Activated CD4-positive, alpha-beta T cell treated with anti-CD3 and anti-CD28 coated beads, Interleukin-2, amount 10 ng/mL, durations not matched to agents 24 days and 14 days (primary cell): ENCODE measurements at regions not wholly inside any gene's neighbourhood (a gene's known extent, or its start where the extent isn't known, plus 50 kb on each side); places are given as distances from the start of the nearest gene placed in this dataset.

ENCODE experiments used
- DNase-seq: peaks from one replicate; pipeline ENCODE4 v3.0.0; 2022
- H3K27ac Mint-ChIP-seq: one replicate; pipeline ENCODE4 v1.8.0; 2022; ENCODE audit warnings: mild to moderate bottlenecking, mixed read lengths
- H3K27me3 Mint-ChIP-seq: one replicate; pipeline ENCODE4 v1.8.0; 2022; ENCODE audit warnings: mixed read lengths
- H3K36me3 Mint-ChIP-seq: one replicate; pipeline ENCODE4 v1.8.0; 2022; ENCODE audit warnings: low read depth, mild to moderate bottlenecking, mixed read lengths
- H3K4me1 Mint-ChIP-seq: one replicate; pipeline ENCODE4 v1.8.0; 2021; ENCODE audit warnings: mixed read lengths
- H3K4me3 Mint-ChIP-seq: one replicate; pipeline ENCODE4 v1.8.0; 2022; ENCODE audit warnings: mild to moderate bottlenecking, moderate library complexity, mixed read lengths
- H3K9me3 Mint-ChIP-seq: one replicate; pipeline ENCODE4 v1.8.0; 2021; ENCODE audit warnings: mixed read lengths
- intact Hi-C: fragments of 100-400 bp; cut with micrococcal nuclease; formaldehyde crosslinking; loops from one replicate; pipeline ENCODE4 v1.15.1; 2023

DNA sequence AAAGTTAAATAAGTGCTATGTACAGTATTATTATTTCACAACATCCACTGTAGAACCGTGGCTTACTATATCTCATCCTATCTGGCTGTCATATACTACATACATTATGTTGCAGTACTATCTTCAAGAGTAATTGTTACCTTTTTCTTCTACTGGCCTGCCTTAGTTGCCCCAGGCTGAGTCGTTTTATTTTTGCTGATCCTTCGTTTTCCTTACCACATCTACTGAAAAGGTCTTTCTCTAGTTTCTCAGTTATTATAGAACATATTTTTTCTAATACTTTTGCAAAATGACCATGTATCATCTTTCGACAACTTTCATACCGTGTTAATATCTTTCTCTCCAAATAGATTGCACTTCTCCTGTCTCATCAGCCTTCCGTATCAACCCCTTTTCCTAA is 523.1 kb downstream of the SOX5 start:
- no peak overlapping the region for H3K4me3 Mint-ChIP-seq
- peaks cover 8% of the 10 kb centered on the region for H3K9me3 Mint-ChIP-seq
- no peaks in the 10 kb centered on the region for H3K27me3 Mint-ChIP-seq
- no peak overlapping the region for H3K27ac Mint-ChIP-seq
- no peaks in the 10 kb centered on the region for H3K4me1 Mint-ChIP-seq
- H3K36me3 Mint-ChIP-seq: no peaks in the 10 kb centered on the region
- no peak for DNase-seq
- intact Hi-C loops: no loop called here

- DNase-seq: no peak
- no peaks in the 10 kb centered on the region for H3K27me3 Mint-ChIP-seq
- H3K4me1 Mint-ChIP-seq: no peaks in the 10 kb centered on the region
- H3K9me3 Mint-ChIP-seq: peaks cover 13% of the 10 kb centered on the region
- no peaks in the 10 kb centered on the region for H3K36me3 Mint-ChIP-seq
- intact Hi-C loops: no loop called here
- H3K27ac Mint-ChIP-seq: no peak overlapping the region
- no peak overlapping the region for H3K4me3 Mint-ChIP-seq
Measured at GRCh38 chr12:23428758-23429157, 520.7 kb downstream of the SOX5 start.

- no peak for DNase-seq
- Mint-ChIP-seq H3K4me3 (no peak overlapping the region), H3K27me3 (no peaks in the 10 kb centered on the region), H3K9me3 (peaks cover 18% of the 10 kb centered on the region), H3K4me1 (no peaks in the 10 kb centered on the region), H3K27ac (no peak overlapping the region), H3K36me3 (no peaks in the 10 kb centered on the region)
- intact Hi-C loops: no loop called here
Measured at GRCh38 chr12:23431006-23431405, 518.5 kb downstream of the SOX5 start.

DNA sequence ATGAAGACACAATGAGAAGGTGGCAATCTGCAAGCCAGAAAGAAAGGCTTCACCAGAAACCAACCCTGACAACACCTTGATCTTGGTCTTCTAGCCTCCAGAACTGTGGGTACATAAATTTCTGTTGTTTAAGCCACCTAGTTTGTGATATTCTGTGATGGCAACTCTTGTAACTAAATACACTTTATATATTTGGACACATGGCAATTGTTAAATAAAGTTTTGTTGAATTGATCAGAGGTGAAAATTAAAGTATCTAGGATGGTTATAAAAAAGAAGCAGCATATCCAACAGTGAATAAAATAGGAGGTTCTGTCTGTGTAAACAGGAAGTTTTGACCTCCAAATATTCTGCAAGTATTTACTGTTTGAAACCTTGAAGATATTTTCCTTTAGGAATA is 516.3 kb downstream of the SOX5 start:
- Mint-ChIP-seq H3K36me3 (no peaks in the 10 kb centered on the region), H3K4me1 (no peaks in the 10 kb centered on the region), H3K27me3 (no peaks in the 10 kb centered on the region), H3K27ac (no peak overlapping the region), H3K4me3 (no peak overlapping the region), H3K9me3 (peaks cover 24% of the 10 kb centered on the region)
- intact Hi-C loops: no loop called here
- no peak for DNase-seq

- no peak for DNase-seq
- Mint-ChIP-seq H3K9me3 (peaks cover 27% of the 10 kb centered on the region), H3K27ac (no peak overlapping the region), H3K36me3 (no peaks in the 10 kb centered on the region), H3K4me1 (no peaks in the 10 kb centered on the region), H3K27me3 (no peaks in the 10 kb centered on the region), H3K4me3 (no peak overlapping the region)
- intact Hi-C loops: no loop called here
Measured at GRCh38 chr12:23434154-23434553, 515.3 kb downstream of the SOX5 start.

GRCh38 chr12:23446746-23447145 is 502.7 kb downstream of the SOX5 start:
- Mint-ChIP-seq H3K4me1 (no peaks in the 10 kb centered on the region), H3K9me3 (no peaks in the 10 kb centered on the region), H3K4me3 (no peak overlapping the region), H3K27me3 (no peaks in the 10 kb centered on the region), H3K36me3 (no peaks in the 10 kb centered on the region), H3K27ac (no peak overlapping the region)
- intact Hi-C loops: no loop called here
- no peak for DNase-seq

DNA sequence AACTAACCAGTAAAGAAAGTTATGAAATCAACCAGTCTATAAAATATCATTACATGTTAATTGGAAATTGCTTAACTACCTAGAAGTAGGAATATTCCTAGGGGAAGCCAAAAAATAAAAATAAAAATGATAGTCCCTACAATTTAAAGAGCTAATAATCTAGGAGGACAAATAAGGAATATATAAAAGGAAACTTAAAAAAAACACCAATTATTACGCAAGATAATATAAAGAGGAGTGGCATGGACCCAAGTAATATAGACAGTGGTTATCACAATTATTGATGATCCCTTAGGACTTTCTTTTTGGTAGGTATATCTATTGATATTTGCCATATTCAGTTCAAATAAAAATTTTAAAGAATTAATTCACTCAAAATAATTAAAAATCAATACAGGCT is 498.7 kb downstream of the SOX5 start:
- Mint-ChIP-seq H3K27me3 (no peaks in the 10 kb centered on the region), H3K36me3 (no peaks in the 10 kb centered on the region), H3K27ac (no peak overlapping the region), H3K9me3 (peaks cover 4% of the 10 kb centered on the region), H3K4me1 (no peaks in the 10 kb centered on the region), H3K4me3 (no peak overlapping the region)
- intact Hi-C loops: no loop called here
- DNase-seq: no peak

GRCh38 chr12:23455283-23455682 is 494.2 kb downstream of the SOX5 start:
- no peaks in the 10 kb centered on the region for H3K27me3 Mint-ChIP-seq
- H3K4me3 Mint-ChIP-seq: no peak overlapping the region
- no peaks in the 10 kb centered on the region for H3K4me1 Mint-ChIP-seq
- no peak overlapping the region for H3K27ac Mint-ChIP-seq
- intact Hi-C loops: no loop called here
- H3K9me3 Mint-ChIP-seq: peaks cover 4% of the 10 kb centered on the region
- DNase-seq: no peak
- H3K36me3 Mint-ChIP-seq: no peaks in the 10 kb centered on the region

- Mint-ChIP-seq H3K4me1 (no peaks in the 10 kb centered on the region), H3K36me3 (no peaks in the 10 kb centered on the region), H3K9me3 (no peaks in the 10 kb centered on the region), H3K4me3 (no peak overlapping the region), H3K27me3 (no peaks in the 10 kb centered on the region), H3K27ac (no peak overlapping the region)
- DNase-seq: no peak
- intact Hi-C loops: no loop called here
Measured at GRCh38 chr12:23458640-23459039, 490.8 kb downstream of the SOX5 start.

DNA sequence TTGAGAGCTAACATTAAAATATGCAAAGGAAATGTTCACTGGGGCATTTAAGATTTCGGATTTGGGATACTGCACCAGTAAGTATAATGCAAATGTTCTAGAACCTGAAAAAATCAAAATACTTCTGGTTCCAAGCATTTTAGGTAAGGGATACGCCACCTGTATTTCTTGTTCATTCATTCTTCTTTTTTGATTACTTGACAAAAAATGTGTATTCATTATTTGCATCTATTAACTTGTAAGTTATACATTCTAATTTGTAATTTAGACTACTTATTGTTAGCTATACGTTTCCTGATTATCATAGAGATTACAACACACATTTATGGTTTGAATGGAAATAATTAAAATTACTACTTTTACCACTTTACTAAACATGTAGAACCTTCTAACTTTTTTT is 486.9 kb downstream of the SOX5 start:
- no peaks in the 10 kb centered on the region for H3K27me3 Mint-ChIP-seq
- no peak overlapping the region for H3K4me3 Mint-ChIP-seq
- no peaks in the 10 kb centered on the region for H3K4me1 Mint-ChIP-seq
- peaks cover 7% of the 10 kb centered on the region for H3K9me3 Mint-ChIP-seq
- DNase-seq: no peak
- intact Hi-C loops: no loop called here
- H3K27ac Mint-ChIP-seq: no peak overlapping the region
- no peaks in the 10 kb centered on the region for H3K36me3 Mint-ChIP-seq

DNA sequence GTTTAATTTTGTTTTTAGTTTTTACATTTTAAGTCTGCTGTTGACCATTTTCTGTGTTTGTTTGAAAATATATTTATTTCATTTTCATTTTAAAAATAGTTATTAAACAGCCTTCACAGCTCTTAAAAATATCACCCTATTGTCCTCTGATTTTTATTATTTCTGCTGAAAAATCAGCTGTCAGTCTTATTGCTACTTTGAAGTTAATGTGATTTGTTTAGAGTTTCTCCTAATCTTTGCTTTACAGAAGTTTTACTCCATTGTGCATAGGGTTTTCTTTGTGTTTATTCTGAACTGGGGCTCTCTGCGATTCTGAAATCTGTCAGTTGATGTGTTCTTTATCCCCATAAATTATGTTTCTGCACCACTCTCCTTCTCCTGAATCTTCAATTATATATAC is 486.3 kb downstream of the SOX5 start:
- no peak overlapping the region for H3K27ac Mint-ChIP-seq
- no peaks in the 10 kb centered on the region for H3K4me1 Mint-ChIP-seq
- no peaks in the 10 kb centered on the region for H3K36me3 Mint-ChIP-seq
- no peak overlapping the region for H3K4me3 Mint-ChIP-seq
- no peaks in the 10 kb centered on the region for H3K27me3 Mint-ChIP-seq
- peaks cover 12% of the 10 kb centered on the region for H3K9me3 Mint-ChIP-seq
- no peak for DNase-seq
- intact Hi-C loops: no loop called here

GRCh38 chr12:23464241-23464812 is 485.1 kb downstream of the SOX5 start:
- no peak for DNase-seq
- intact Hi-C loops: no loop called here
- H3K27ac Mint-ChIP-seq: no peak overlapping the region

DNA sequence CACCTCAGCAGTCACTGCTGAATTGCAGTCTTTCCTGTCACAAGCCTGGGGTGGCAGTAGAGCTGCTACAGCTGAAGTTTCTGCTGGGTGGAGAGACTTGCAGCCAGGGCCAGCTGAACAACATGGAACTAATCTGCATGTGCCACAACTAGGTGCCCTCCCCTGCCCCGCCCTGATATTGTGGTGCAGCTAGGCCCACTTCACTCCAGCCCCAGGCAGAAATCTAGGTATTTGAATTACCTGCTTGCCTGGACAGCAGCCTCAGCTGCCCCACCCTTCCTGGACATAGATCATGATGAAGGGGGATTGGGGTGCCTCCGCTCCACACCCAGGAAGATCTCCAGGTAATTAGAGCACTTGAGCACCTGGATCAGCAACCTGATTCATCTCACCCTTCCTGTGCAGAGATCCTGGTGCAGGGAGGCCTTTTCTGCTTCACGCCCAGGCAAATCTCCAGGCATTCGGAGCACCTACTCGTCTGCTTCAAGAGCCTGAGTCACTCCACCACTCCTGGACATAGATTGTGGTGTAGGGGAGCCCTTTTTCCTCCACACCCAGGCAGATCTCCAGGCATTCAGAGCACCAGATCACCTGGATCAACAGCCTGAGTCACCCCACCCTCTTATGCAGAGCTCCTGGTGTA is 477.0 kb downstream of the SOX5 start:
- intact Hi-C loops: no loop called here
- Mint-ChIP-seq H3K27ac (no peak overlapping the region), H3K27me3 (no peaks in the 10 kb centered on the region), H3K36me3 (no peaks in the 10 kb centered on the region), H3K4me3 (no peak overlapping the region), H3K4me1 (no peaks in the 10 kb centered on the region), H3K9me3 (peaks cover 22% of the 10 kb centered on the region)
- DNase-seq: no peak

More at GRCh38 chr12:23464241-23464812, 485.1 kb downstream of the SOX5 start:
- Mint-ChIP-seq H3K4me3 (no peak overlapping the region), H3K4me1 (no peaks in the 10 kb centered on the region), H3K36me3 (no peaks in the 10 kb centered on the region), H3K9me3 (peaks cover 16% of the 10 kb centered on the region), H3K27me3 (no peaks in the 10 kb centered on the region)

DNA sequence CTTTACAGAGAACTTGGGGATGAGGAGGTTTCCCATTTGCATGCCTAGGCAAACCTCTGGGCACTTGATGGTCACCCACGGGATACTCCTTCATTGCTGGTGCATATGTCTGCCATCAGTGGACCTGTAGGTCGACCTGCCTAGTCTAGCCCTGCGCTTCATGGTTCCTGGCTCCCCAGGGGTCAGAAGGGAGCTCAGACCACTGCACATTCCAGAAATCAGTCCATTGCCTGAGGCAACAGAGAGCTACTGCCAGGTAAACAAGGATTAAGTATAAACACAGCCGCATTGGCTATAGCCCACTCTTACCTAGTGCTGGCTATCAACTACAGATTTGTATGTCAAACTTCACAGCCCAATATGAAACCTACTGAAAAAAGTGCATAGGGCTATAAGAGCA is 476.4 kb downstream of the SOX5 start:
- no peak for DNase-seq
- Mint-ChIP-seq H3K27ac (no peak overlapping the region), H3K27me3 (no peaks in the 10 kb centered on the region), H3K4me3 (no peak overlapping the region), H3K36me3 (no peaks in the 10 kb centered on the region), H3K9me3 (peaks cover 18% of the 10 kb centered on the region), H3K4me1 (no peaks in the 10 kb centered on the region)
- intact Hi-C loops: no loop called here

DNA sequence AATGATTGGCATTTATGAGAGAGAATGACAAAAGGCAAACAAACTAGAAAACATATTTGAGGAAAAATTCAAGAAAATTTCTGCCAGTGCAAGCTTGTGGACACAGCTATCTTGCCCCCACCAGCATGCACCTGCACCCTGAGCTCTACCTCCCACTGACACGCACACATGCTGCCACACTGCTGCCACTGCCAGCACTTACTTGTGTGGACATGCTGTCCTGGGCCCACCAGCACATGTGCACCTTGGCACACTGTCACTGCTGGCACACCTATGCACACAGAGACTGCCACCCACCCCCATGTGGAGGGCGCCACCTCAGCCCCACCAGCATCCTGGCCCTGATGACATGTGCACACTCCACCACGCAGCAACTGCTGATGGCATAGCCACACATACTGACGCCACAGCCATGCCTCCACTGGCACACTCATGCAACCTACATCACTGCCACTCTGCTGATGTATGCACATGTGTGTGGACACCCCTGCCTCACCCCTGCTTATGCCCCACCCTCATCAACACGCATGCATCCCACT is 475.0 kb downstream of the SOX5 start:
- Mint-ChIP-seq H3K4me1 (no peaks in the 10 kb centered on the region), H3K27me3 (no peaks in the 10 kb centered on the region), H3K4me3 (no peak overlapping the region), H3K36me3 (no peaks in the 10 kb centered on the region), H3K9me3 (peaks cover 16% of the 10 kb centered on the region), H3K27ac (no peak overlapping the region)
- DNase-seq: no peak
- intact Hi-C loops: no loop called here
